ENCODE measurements at regions not wholly inside any gene's neighbourhood (a gene's known extent, or its start where the extent isn't known, plus 50 kb on each side); places are given as distances from the start of the nearest gene placed in this dataset.

- FAIRE-seq (no peak), DNase-seq (ENCODE audit: insufficient read length, low spot score) (no peak)
Measured at GRCh38 chr4:159003420-159004253, 99.2 kb upstream of the RAPGEF2 start.

- DNase-seq (ENCODE audit: insufficient read length, low spot score): no peak
- no peak for FAIRE-seq
Measured at GRCh38 chr4:159006202-159006601, 96.7 kb upstream of the RAPGEF2 start.

DNA sequence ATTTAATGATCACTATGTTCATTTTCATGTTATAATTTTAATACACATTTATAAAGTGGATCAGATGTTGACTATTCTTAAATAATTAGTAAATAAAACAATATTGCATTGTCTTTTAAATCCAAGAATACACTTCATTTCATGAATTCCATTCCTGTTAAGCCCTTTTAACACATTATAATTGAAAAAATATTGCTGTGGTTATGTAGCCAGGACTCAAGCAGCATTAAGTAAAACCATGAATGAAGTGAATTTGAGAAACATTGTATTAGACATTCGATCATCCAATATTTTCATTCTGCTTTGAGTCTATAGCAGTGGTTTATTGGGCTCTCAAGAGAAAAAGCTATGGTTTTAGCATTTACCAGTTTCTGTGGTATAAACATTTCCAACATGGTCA, 94.2 kb upstream of the RAPGEF2 start:
- DNase-seq (ENCODE audit: insufficient read length, low spot score): no peak
- FAIRE-seq: no peak

DNA sequence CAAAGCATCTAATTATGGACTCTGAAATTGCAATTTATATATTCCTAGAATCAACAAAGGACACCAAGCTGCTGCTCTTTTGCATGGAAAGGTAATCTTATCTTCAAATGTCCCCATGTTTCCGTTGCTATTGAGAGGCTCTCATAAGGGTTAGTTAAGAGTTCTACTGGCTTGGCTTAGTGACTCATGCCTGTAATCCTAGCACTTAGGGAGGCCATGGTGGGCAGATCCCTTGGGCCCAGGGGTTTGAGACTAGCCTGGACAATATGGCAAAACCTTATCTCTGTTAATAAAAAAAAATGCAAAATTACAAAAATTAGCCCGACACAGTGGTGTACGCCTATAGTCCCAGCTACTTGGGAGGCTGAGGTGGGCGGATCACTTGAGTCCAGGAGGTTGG, 93.4 kb upstream of the RAPGEF2 start:
- FAIRE-seq: no peak
- DNase-seq (ENCODE audit: insufficient read length, low spot score): no peak

DNA sequence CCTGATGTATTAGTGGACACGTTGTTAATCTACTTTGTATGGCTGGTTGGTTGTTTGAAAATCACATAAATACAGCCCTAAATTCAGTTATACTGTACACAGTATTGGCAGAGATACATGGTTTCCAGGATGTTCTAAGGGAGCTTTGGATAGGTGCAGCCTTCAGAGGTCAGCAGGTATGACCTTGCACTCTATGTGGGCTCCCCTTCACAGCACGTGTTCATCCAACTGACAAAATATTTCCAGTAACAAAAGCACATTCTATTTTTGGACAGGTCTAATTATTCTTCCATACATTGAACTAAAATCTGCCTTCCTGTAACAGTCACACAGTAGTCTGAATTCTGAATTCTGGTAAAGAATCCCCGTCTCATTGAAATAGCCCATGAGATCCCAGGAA, 92.8 kb upstream of the RAPGEF2 start:
- no peak for DNase-seq (ENCODE audit: insufficient read length, low spot score)
- no peak for FAIRE-seq

- DNase-seq (ENCODE audit: insufficient read length, low spot score): no peak
- FAIRE-seq: no peak
Measured at GRCh38 chr4:159010563-159011260, 92.2 kb upstream of the RAPGEF2 start.

- DNase-seq (ENCODE audit: insufficient read length, low spot score) (no peak), FAIRE-seq (no peak)
Measured at GRCh38 chr4:159012381-159012780, 90.5 kb upstream of the RAPGEF2 start.

DNA sequence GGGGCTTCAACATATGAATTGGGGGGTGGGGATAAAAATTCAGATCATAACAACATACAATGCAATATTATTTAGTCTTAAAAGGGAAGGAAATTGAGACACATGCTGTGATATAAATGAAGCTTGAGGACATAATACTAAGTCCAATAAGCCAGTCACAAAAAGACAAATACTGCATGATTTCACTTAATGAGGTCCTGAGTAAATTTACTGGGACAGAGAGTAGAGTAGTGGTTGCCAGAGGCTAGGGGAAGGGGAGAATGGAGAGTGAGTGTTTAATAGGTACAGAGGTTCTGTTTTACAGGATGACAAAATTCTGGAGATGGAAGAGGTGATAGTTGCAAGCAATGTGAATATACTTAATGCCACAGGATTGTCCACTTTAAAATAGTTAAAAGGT, 89.2 kb upstream of the RAPGEF2 start:
- FAIRE-seq: no peak

GRCh38 chr4:159014859-159015258, 88.0 kb upstream of the RAPGEF2 start:
- FAIRE-seq: no peak
- DNase-seq (ENCODE audit: insufficient read length, low spot score): no peak

More for the DNA sequence above, 89.2 kb upstream of the RAPGEF2 start:
- DNase-seq (ENCODE audit: insufficient read length, low spot score): no peak

DNA sequence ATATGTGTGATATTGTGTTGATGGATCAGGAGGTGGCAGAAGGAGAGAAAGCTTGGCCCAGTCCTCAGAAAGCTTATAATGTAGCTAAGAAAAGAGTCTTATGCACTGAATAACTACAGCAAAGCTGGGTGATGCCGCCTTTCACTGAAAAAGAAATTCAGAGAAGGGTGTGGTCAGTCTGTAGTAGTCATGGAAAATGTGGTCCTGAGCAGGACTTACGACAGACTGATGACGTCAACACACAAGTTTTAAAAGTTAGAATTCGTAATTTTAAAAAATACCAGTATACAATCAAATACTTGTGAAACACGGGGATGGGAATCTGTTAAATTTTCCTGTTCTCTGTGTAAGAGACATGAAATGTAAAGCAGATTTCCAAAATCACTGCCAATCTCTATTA, 87.0 kb upstream of the RAPGEF2 start:
- DNase-seq (ENCODE audit: insufficient read length, low spot score) (no peak), FAIRE-seq (no peak)

DNA sequence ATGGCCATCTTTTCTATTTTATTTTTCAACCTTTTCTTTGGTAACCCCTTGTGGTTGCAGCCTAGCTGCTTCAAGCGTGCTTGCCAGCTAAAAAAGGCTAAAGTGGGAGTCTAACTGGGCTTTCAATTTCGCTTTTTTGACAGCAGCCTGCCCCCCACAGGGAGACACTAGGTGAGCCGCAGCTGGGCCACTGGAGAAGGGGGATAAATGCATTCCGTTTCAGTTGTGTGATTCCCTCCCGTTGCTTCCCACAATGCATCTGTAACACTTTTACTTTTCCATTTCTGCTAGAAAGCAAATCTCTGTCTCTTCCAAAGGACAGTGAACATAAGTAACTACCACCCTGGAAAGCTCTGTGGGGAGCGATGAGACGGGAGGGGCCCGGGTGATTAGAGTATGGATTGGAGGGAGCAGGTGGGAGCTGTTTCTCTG, 86.3 kb upstream of the RAPGEF2 start:
- FAIRE-seq: no peak
- peak; percentile 48 for DNase-seq (ENCODE audit: insufficient read length, low spot score)

DNA sequence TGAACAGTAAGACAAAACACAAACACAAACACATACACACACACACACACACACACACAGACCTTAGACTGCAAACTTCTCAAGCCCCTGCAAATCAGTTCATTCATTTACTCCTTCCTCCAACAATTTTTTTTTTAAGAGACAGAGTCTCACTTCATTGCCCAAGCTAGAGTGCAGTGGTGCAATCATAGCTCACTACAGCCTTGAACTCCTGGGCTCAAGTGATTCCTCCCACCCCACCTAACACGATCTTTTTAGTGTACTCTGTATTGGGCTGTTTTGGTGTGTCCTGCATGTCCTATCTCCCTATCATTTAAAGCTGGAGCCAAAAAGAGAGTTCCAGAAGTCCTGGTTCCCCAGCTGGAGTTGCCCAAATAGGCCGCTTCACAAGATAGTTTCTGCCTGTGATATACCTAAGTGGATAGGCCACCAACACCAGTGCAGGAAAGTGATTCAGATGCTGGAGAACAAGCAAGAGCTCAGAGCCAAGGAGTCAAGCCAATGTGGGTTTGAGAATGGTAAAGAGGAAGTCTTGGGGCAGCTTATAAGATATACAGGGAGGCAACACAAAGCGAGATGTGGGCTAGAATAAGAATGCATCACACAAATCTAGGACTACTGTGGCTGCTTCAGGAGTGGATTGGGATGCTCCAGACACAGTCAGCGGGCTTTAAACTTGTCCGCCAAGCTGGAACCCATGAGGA, 85.4 kb upstream of the RAPGEF2 start:
- DNase-seq (ENCODE audit: insufficient read length, low spot score) (no peak), FAIRE-seq (no peak)

DNA sequence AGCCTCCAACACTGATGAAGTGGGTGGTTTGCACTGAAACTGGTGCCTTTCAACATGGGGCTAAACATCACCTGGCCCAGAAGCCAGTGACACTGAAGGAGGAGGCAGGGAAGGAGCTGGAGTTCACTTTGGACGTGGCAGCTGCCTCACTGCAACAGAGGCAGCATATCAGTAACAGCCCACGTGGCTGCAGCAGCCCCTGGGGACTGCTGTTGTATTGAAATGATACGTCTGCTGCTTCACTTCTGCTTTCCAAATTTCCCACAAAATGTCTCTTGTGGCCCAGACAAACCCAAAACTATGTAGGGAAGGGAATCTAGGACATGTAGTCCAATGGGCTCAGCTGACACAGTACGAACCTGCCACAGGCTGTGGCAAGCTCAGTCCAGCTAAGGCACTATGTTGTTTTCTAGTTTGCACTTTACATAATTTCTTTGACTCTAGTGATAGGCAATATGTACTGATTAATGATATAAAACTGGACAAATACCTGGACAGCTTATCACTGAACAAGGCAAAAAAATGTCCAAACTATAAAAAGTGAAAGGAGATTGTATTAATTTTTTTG, 84.7 kb upstream of the RAPGEF2 start:
- no peak for FAIRE-seq
- no peak for DNase-seq (ENCODE audit: insufficient read length, low spot score)

GRCh38 chr4:159019356-159019755, 83.5 kb upstream of the RAPGEF2 start:
- FAIRE-seq: no peak
- DNase-seq (ENCODE audit: insufficient read length, low spot score): no peak

- no peak for FAIRE-seq
Measured at GRCh38 chr4:159021597-159022385, 81.1 kb upstream of the RAPGEF2 start.

DNA sequence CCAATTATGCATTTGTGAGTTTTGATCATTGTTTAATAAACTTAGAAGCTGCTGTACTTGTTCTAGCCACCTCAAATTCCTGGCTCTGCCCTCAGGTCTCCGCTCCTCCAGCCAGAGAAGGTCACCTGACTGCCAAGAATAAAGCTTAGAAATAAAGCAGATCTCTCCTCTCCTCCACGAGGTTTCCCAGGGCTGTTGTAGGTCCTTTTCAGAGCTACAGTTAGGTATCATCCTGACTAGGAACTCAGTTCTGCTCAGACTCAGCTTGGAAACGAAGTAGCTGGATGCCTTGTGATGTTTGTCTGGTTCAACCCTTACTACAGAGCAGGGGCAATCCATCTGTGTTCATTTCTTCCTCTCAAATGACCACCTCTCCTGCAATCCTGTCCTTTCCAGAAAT, 79.1 kb upstream of the RAPGEF2 start:
- DNase-seq (ENCODE audit: insufficient read length, low spot score): no peak
- no peak for FAIRE-seq

More at GRCh38 chr4:159021597-159022385, 81.1 kb upstream of the RAPGEF2 start:
- DNase-seq (ENCODE audit: insufficient read length, low spot score): no peak

GRCh38 chr4:159024266-159024665, 78.6 kb upstream of the RAPGEF2 start:
- DNase-seq (ENCODE audit: insufficient read length, low spot score) (no peak), FAIRE-seq (no peak)

GRCh38 chr4:159024828-159025227, 78.1 kb upstream of the RAPGEF2 start:
- FAIRE-seq: no peak
- DNase-seq (ENCODE audit: insufficient read length, low spot score): no peak

- DNase-seq (ENCODE audit: insufficient read length, low spot score) (no peak), FAIRE-seq (no peak)
Measured at GRCh38 chr4:159026329-159026728, 76.5 kb upstream of the RAPGEF2 start.

- no peak for DNase-seq (ENCODE audit: insufficient read length, low spot score)
- no peak for FAIRE-seq
Measured at GRCh38 chr4:159027535-159027934, 75.3 kb upstream of the RAPGEF2 start.

All from HTR-8/SVneo (cell line).